ENCODE measurements at regions not wholly inside any gene's neighbourhood (a gene's known extent, or its start where the extent isn't known, plus 50 kb on each side); places are given as distances from the start of the nearest gene placed in this dataset.

DNA sequence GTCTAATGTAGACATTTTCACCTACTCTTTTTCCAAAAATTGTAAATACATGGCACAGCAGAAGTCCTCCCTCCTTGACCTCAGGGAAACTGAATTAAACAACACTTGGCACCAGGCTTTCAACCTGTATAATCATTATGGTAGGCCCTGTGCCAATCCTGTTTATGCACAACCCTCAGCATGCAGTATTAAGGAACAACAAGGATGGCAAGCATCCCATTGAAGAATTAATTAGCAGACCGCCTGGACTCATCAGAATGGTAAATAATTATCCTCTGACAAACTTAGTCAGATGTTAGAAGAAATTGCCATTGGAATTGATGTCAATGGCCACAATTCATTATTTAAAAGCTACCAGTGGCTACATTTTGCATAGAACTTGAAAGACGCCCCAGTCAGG is 66.3 kb upstream of the GALNT5 start:
- dilution Hi-C loops (cut with MboI; ENCODE audit: extremely low pct_ligation_motif_present, low sequenced_read_pairs) (no loop called here), intact Hi-C loops (cut with micrococcal nuclease) (loop anchor here (10.0 kb wide), 1 partner anchor 1376 kb away; no protein-coding TSS in a partner anchor)
- Histone ChIP-seq H3K4me2 (ENCODE audit: insufficient read depth, low read length) (no peak overlapping the region), H3K9me1 (replicated peaks; ENCODE audit: control insufficient read depth, extremely low read depth, insufficient read depth, low read length) (no peaks in the 10 kb centered on the region), H3K27ac (ENCODE audit: insufficient read depth, low read depth, low read length) (no peak overlapping the region), H3K9ac (replicated peaks; ENCODE audit: extremely low read depth, insufficient read depth, low read length) (no peak overlapping the region), H3K36me3 (ENCODE audit: control insufficient read depth in 2 of 2, extremely low read depth in 1 of 2, insufficient read depth in 2 of 2, low read length in 2 of 2) (no peaks in the 10 kb centered on the region), H3K27me3 (ENCODE audit: control insufficient read depth in 2 of 2, insufficient read depth in 2 of 2, low read length in 2 of 2) (no peaks in the 10 kb centered on the region), H2AFZ (ENCODE audit: low read depth, low read length) (no peak overlapping the region), H3K4me1 (ENCODE audit: control insufficient read depth, extremely low read depth, insufficient read depth, low read length) (peaks cover 18% of the 10 kb centered on the region), H3K79me2 (ENCODE audit: control insufficient read depth, insufficient read depth, low read length) (no peaks in the 10 kb centered on the region), H3K9me3 (replicated peaks; ENCODE audit: control insufficient read depth, insufficient read depth, low read length) (no peaks in the 10 kb centered on the region), H3K4me3 (replicated peaks in 1 of 3; ENCODE audit: insufficient read depth in 1 of 3, low read depth in 1 of 3, low read length in 3 of 3) (no peak overlapping the region), H4K20me1 (replicated peaks; ENCODE audit: control insufficient read depth, extremely low read depth, insufficient read depth, low read length) (no peaks in the 10 kb centered on the region)
- FAIRE-seq (no peak), DNase-seq (ENCODE audit: low read depth, low spot score) (no peak)
- TF ChIP-seq GATA2 (IDR thresholded peaks at IDR 0.05; ENCODE audit: insufficient read depth, insufficient read length, low read depth, low read length) (no peak), MYC (IDR thresholded peaks at IDR 0.05; ENCODE audit: low read depth, low read length) (no peak), JUN (IDR thresholded peaks at IDR 0.05; ENCODE audit: borderline replicate concordance, insufficient read depth, insufficient read length, low read depth) (no peak), POLR2A (IDR thresholded peaks at IDR 0.05; ENCODE audit: low read depth, low read length) (no peak), POLR2AphosphoS5 (IDR thresholded peaks at IDR 0.05; ENCODE audit: insufficient read depth, low read depth, low read length) (no peak), FOS (IDR thresholded peaks at IDR 0.05; ENCODE audit: borderline replicate concordance, insufficient read depth, low read length) (no peak), EZH2 (IDR thresholded peaks at IDR 0.05; ENCODE audit: borderline replicate concordance, low read depth, low read length, severe bottlenecking) (no peak)
- TF ChIP-seq, protein P1, sequence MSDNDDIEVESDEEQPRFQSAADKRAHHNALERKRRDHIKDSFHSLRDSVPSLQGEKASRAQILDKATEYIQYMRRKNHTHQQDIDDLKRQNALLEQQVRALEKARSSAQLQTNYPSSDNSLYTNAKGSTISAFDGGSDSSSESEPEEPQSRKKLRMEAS (IDR thresholded peaks at IDR 0.05; ENCODE audit: insufficient read depth, insufficient read length): no peak
- TF ChIP-seq, protein P2, sequence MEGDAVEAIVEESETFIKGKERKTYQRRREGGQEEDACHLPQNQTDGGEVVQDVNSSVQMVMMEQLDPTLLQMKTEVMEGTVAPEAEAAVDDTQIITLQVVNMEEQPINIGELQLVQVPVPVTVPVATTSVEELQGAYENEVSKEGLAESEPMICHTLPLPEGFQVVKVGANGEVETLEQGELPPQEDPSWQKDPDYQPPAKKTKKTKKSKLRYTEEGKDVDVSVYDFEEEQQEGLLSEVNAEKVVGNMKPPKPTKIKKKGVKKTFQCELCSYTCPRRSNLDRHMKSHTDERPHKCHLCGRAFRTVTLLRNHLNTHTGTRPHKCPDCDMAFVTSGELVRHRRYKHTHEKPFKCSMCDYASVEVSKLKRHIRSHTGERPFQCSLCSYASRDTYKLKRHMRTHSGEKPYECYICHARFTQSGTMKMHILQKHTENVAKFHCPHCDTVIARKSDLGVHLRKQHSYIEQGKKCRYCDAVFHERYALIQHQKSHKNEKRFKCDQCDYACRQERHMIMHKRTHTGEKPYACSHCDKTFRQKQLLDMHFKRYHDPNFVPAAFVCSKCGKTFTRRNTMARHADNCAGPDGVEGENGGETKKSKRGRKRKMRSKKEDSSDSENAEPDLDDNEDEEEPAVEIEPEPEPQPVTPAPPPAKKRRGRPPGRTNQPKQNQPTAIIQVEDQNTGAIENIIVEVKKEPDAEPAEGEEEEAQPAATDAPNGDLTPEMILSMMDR (IDR thresholded peaks at IDR 0.05; ENCODE audit: extremely low read depth in 1 of 2, insufficient read depth in 1 of 2, low read depth in 1 of 2, low read length in 2 of 2): no peak
- BruUV-seq (replicated peaks): no TSS peak
- ChIA-PET POLR2A (no interaction called here), CTCF (interaction anchor here (0.6 to 4.3 kb wide), 3 partner anchors 135 to 1820 kb away, joined by 3 to 63 read pairs (median 4); no protein-coding TSS in a partner anchor)

All from endothelial cell of umbilical vein (primary cell).